HG02678 (cell line): ENCODE measurements at regions not wholly inside any gene's neighbourhood (a gene's known extent, or its start where the extent isn't known, plus 50 kb on each side); places are given as distances from the start of the nearest gene placed in this dataset.

ENCODE experiments used
- ATAC-seq: cut with Tn5 transposase; IDR thresholded peaks from one replicate; pipeline ENCODE4 v1.9.1; 2021; ENCODE audit warnings: mild to moderate bottlenecking, moderate library complexity; ENCODE audit not compliant: unreplicated experiment

GRCh38 chr11:32039149-32039548 lies 51.7 kb upstream of the RCN1 start:
- ATAC-seq = no peak

- ATAC-seq = no peak
Observed at GRCh38 chr11:32034680-32035079, 56.2 kb upstream of the RCN1 start.

- ATAC-seq = no peak
Observed at GRCh38 chr11:32034149-32034548, 56.7 kb upstream of the RCN1 start.

- no peak for ATAC-seq
Observed at GRCh38 chr11:32033491-32033890, 57.4 kb upstream of the RCN1 start.

GRCh38 chr11:32033067-32033466 lies 57.8 kb upstream of the RCN1 start:
- ATAC-seq = no peak

- ATAC-seq = no peak
Observed at GRCh38 chr11:32032478-32032877, 58.4 kb upstream of the RCN1 start.

- no peak for ATAC-seq
Observed at GRCh38 chr11:32032052-32032451, 58.8 kb upstream of the RCN1 start.

GRCh38 chr11:32030875-32031503 lies 59.9 kb upstream of the RCN1 start:
- no peak for ATAC-seq

- ATAC-seq = no peak
Observed at GRCh38 chr11:32029721-32030120, 61.2 kb upstream of the RCN1 start.

- no peak for ATAC-seq
Observed at GRCh38 chr11:32028201-32028600, 62.7 kb upstream of the RCN1 start.

GRCh38 chr11:32026766-32027165 lies 64.1 kb upstream of the RCN1 start:
- no peak for ATAC-seq

- no peak for ATAC-seq
Observed at GRCh38 chr11:32024948-32025347, 65.9 kb upstream of the RCN1 start.

- no peak for ATAC-seq
Observed at GRCh38 chr11:32023370-32024305, 67.2 kb upstream of the RCN1 start.

- no peak for ATAC-seq
Observed at GRCh38 chr11:32018672-32019071, 72.2 kb upstream of the RCN1 start.

GRCh38 chr11:32016111-32016510 lies 74.8 kb upstream of the RCN1 start:
- no peak for ATAC-seq

- no peak for ATAC-seq
Observed at GRCh38 chr11:32015427-32015826, 75.4 kb upstream of the RCN1 start.

GRCh38 chr11:32013603-32014002 lies 77.3 kb upstream of the RCN1 start:
- no peak for ATAC-seq

GRCh38 chr11:32012049-32012448 lies 78.8 kb upstream of the RCN1 start:
- ATAC-seq = no peak

GRCh38 chr11:32008880-32009551 lies 81.9 kb upstream of the RCN1 start:
- ATAC-seq = no peak

GRCh38 chr11:32006799-32007388 lies 84.0 kb upstream of the RCN1 start:
- peak; percentile 75 for ATAC-seq

- ATAC-seq = no peak
Observed at GRCh38 chr11:32005786-32006416, 85.0 kb upstream of the RCN1 start.
